ENCODE measurements at regions not wholly inside any gene's neighbourhood (a gene's known extent, or its start where the extent isn't known, plus 50 kb on each side); places are given as distances from the start of the nearest gene placed in this dataset.

- TF ChIP-seq CTCF (IDR thresholded peaks at IDR 0.05) (no peak), POLR2A (IDR thresholded peaks at IDR 0.05) (no peak)
Measured at GRCh38 chr10:90175161-90175681, 473.8 kb downstream of the KIF20B start.

Data from heart left ventricle (tissue), 13 donors.